ENCODE measurements at regions not wholly inside any gene's neighbourhood (a gene's known extent, or its start where the extent isn't known, plus 50 kb on each side); places are given as distances from the start of the nearest gene placed in this dataset.

- CTCF ChIA-PET: no interaction called here
- BruUV-seq (replicated peaks): no TSS peak
- in situ Hi-C loops (cut with MboI; ENCODE audit: low sequenced_read_pairs): no loop called here
These were observed 1111.4 kb downstream of the CDH18 start for GRCh38 chr5:18876565-18876964.

More at GRCh38 chr5:18876565-18876964, 1111.4 kb downstream of the CDH18 start:
- H2AFZ ChIP-seq (replicated peaks; ENCODE audit: low read length, poor library complexity): no peak overlapping the region
- no peak overlapping the region for H3K27ac ChIP-seq (ENCODE audit: insufficient read depth, low read length)
- no CpG with 5 or more reads among the region's 1 CpG for WGBS, 2 experiments (ENCODE audit: extremely low coverage in 2 of 2, insufficient read length in 1 of 2)
- no peaks in the 10 kb centered on the region for H3K79me1 ChIP-seq (ENCODE audit: low read depth in 1 of 2, low read length in 2 of 2)
- H2AK9ac ChIP-seq (replicated peaks; ENCODE audit: low read depth, low read length, poor library complexity): no peak overlapping the region
- H2BK20ac ChIP-seq (ENCODE audit: low read depth, low read length): no peak overlapping the region
- H2BK5ac ChIP-seq (ENCODE audit: low read depth, low read length, poor library complexity, severe bottlenecking): no peak overlapping the region
- no peak overlapping the region for H2AK5ac ChIP-seq (ENCODE audit: low read depth, low read length)
- no peak overlapping the region for H4K5ac ChIP-seq (ENCODE audit: low read depth, low read length)
- dilution Hi-C loops (cut with HindIII; ENCODE audit: low sequenced_read_pairs, unreplicated experiment) (no loop called here), intact Hi-C loops (cut with micrococcal nuclease) (no loop called here)
- H3K4me2 ChIP-seq (ENCODE audit: low read depth, low read length): no peak overlapping the region
- no peak overlapping the region for H4K91ac ChIP-seq (ENCODE audit: insufficient read depth, low read depth, low read length)
- no peak overlapping the region for H3K56ac ChIP-seq (ENCODE audit: extremely low read depth, insufficient read depth, low read length)
- ATAC-seq (ENCODE audit: low read depth) (no peak), DNase-seq (no peak)
- no peak overlapping the region for H3K4ac ChIP-seq (ENCODE audit: low read depth, low read length)
- H4K8ac ChIP-seq (ENCODE audit: low read depth in 2 of 2, low read length in 2 of 2): no peak overlapping the region
- H3K27me3 ChIP-seq (ENCODE audit: control insufficient read depth, insufficient read depth, low read length): no peaks in the 10 kb centered on the region
- H2BK120ac ChIP-seq (ENCODE audit: low read depth, low read length): no peak overlapping the region
- H3K4me1 ChIP-seq (ENCODE audit: control insufficient read depth, insufficient read depth, low read length): no peaks in the 10 kb centered on the region
- no peaks in the 10 kb centered on the region for H3K9me1 ChIP-seq (ENCODE audit: insufficient read depth, low read length)
- no peak for TF ChIP-seq FOS (IDR thresholded peaks at IDR 0.05; ENCODE audit: low read depth, low read length)
- no peak for TF ChIP-seq BHLHE40 (IDR thresholded peaks at IDR 0.05; ENCODE audit: low read depth, low read length)
- TF ChIP-seq NFE2L2 (IDR thresholded peaks at IDR 0.05; ENCODE audit: low read depth, low read length): no peak
- TF ChIP-seq CHD1 (IDR thresholded peaks at IDR 0.05; ENCODE audit: low read depth, low read length): no peak
- TF ChIP-seq MAZ (IDR thresholded peaks at IDR 0.05; ENCODE audit: borderline replicate concordance, low read depth, low read length): no peak
- TF ChIP-seq USF2 (IDR thresholded peaks at IDR 0.05; ENCODE audit: low read depth, low read length): no peak
- TF ChIP-seq CTCF (conservative IDR thresholded peaks at IDR 0.05; ENCODE audit: low read depth, low read length): no peak
- TF ChIP-seq MXI1 (IDR thresholded peaks at IDR 0.05; ENCODE audit: borderline replicate concordance, low read depth, low read length): no peak
- no peak for TF ChIP-seq ELK1 (IDR thresholded peaks at IDR 0.05; ENCODE audit: borderline replicate concordance, low read depth, low read length)
- TF ChIP-seq RFX5 (IDR thresholded peaks at IDR 0.05; ENCODE audit: low read depth, low read length): no peak
- TF ChIP-seq MAFK (IDR thresholded peaks at IDR 0.05; ENCODE audit: low read depth, low read length): no peak
- H3K23ac ChIP-seq (ENCODE audit: low read depth, low read length): no peak overlapping the region
- no peak overlapping the region for H3K18ac ChIP-seq (ENCODE audit: low read depth, low read length)
- POLR2A ChIA-PET (ENCODE audit: unreplicated experiment): no interaction called here
- H2BK15ac ChIP-seq (ENCODE audit: low read depth, low read length): no peak overlapping the region
- H4K20me1 ChIP-seq (ENCODE audit: insufficient read depth, low read length): no peaks in the 10 kb centered on the region
- H3K9me3 ChIP-seq (ENCODE audit: control insufficient read depth, insufficient read depth, low read length): peaks cover 2% of the 10 kb centered on the region; the same call in 1 of the 2 replicates
- H3K36me3 ChIP-seq (ENCODE audit: control insufficient read depth, insufficient read depth, low read length): no peaks in the 10 kb centered on the region
- H3K14ac ChIP-seq (replicated peaks; ENCODE audit: low read depth, low read length): no peak overlapping the region
- H3K4me3 ChIP-seq (ENCODE audit: insufficient read depth, low read depth, low read length): no peak overlapping the region
- no peak overlapping the region for H3K9ac ChIP-seq (ENCODE audit: low read depth, low read length)

Data from IMR-90 (cell line).